Small intestine (tissue), 7 donors: ENCODE measurements at regions not wholly inside any gene's neighbourhood (a gene's known extent, or its start where the extent isn't known, plus 50 kb on each side); places are given as distances from the start of the nearest gene placed in this dataset.

Experiments
- DNase-seq, 2 donors: peaks; one replicate each; pipeline versions ENCODE4 v3.0.0 to v3.0.0-alpha.2; 2013
- FAIRE-seq: peaks from 2 replicates; lab custom pipeline; 2012; peaks lifted over from hg19 to GRCh38; lab: Jason Lieb, UNC
- H3K27ac ChIP-seq, 3 donors: one replicate each; pipeline ENCODE4 v1.5.1; 2013; ENCODE audit warnings: low read length in 2 of 3, mild to moderate bottlenecking in 2 of 3, control low read depth in 1 of 3, inconsistent platforms in 1 of 3, low read depth in 1 of 3, moderate library complexity in 1 of 3
- H3K27me3 ChIP-seq, 3 donors: one replicate each; pipeline ENCODE4 v1.6.1; 2013; ENCODE audit warnings: low read length in 3 of 3, inconsistent platforms in 1 of 3; ENCODE audit not compliant: control insufficient read depth in 3 of 3, insufficient read depth in 3 of 3
- H3K36me3 ChIP-seq, 3 donors: one replicate each; pipeline ENCODE4 v1.6.1; 2013; ENCODE audit warnings: low read length in 3 of 3, inconsistent platforms in 1 of 3, low read depth in 1 of 3, mild to moderate bottlenecking in 1 of 3, moderate library complexity in 1 of 3; ENCODE audit not compliant: control insufficient read depth in 3 of 3, insufficient read depth in 2 of 3
- H3K4me1 ChIP-seq, 3 donors: one replicate each; pipeline ENCODE4 v1.6.1; 2013; ENCODE audit warnings: low read length in 2 of 3, inconsistent platforms in 1 of 3, low read depth in 1 of 3, mild to moderate bottlenecking in 1 of 3, moderate library complexity in 1 of 3; ENCODE audit not compliant: control insufficient read depth in 3 of 3, insufficient read depth in 2 of 3
- H3K4me3 ChIP-seq, 3 donors: one replicate each; pipeline ENCODE4 v1.5.1; 2013; ENCODE audit warnings: low read length in 3 of 3, control low read depth in 1 of 3, inconsistent platforms in 1 of 3, low read depth in 1 of 3, mild to moderate bottlenecking in 1 of 3, moderate library complexity in 1 of 3
- H3K9me3 ChIP-seq, 2 donors: one replicate each; pipeline ENCODE4 v1.6.1; 2013; ENCODE audit warnings: low read depth in 1 of 2, low read length in 1 of 2; ENCODE audit not compliant: control insufficient read depth in 2 of 2, insufficient read depth in 1 of 2
- WGBS, 3 donors: extraction: QIAGEN DNeasy Blood & Tissue Kit; methylation state at CpG; one replicate each; pipeline ENCODE4 v1.1.7; 2013; 5-methylcytosine and 5-hydroxymethylcytosine counted together
- donor health status: healthy with polysubstance abuse.
- donor health status: control.
- donor health status: control.
- donor health status: Bipolar disorder and iron deficiency.
- donor health status: healthy.

GRCh38 chr18:3350021-3350420, 88.1 kb downstream of the MYL12B start:
- whole genome bisulfite sequencing, 3 donors: 87 to 96% (median 94%) methylated on average over 14 of the region's 14 CpGs
- Histone ChIP-seq H3K9me3 (no peaks in the 10 kb centered on the region), H3K36me3 (no peaks in the 10 kb centered on the region), H3K4me1 (no peaks in the 10 kb centered on the region), H3K27me3 (no peaks in the 10 kb centered on the region), H3K4me3 (no peak overlapping the region), H3K27ac (no peak overlapping the region)
- no peak for DNase-seq
- FAIRE-seq: no peak

- Histone ChIP-seq H3K27ac (no peak overlapping the region), H3K4me3 (no peak overlapping the region)
- FAIRE-seq: no peak
Observed at GRCh38 chr18:3350566-3351527, 88.9 kb downstream of the MYL12B start.

GRCh38 chr18:3354506-3354905, 92.6 kb downstream of the MYL12B start:
- Histone ChIP-seq H3K4me1 (no peaks in the 10 kb centered on the region), H3K27me3 (peaks cover 0 to 2% (median 0%) of the 10 kb centered on the region in 3 donors), H3K4me3 (no peak overlapping the region), H3K36me3 (no peaks in the 10 kb centered on the region), H3K9me3 (no peaks in the 10 kb centered on the region), H3K27ac (no peak overlapping the region)
- no peak for DNase-seq
- WGBS, 3 donors: 64 to 79% (median 70%) methylated on average over 4 of the region's 4 CpGs
- FAIRE-seq: no peak

More at GRCh38 chr18:3350566-3351527, 88.9 kb downstream of the MYL12B start:
- Histone ChIP-seq H3K9me3 (no peaks in the 10 kb centered on the region), H3K36me3 (no peaks in the 10 kb centered on the region), H3K27me3 (no peaks in the 10 kb centered on the region), H3K4me1 (no peaks in the 10 kb centered on the region)
- 48 to 69% (median 52%) methylated on average over 11 of the region's 11 CpGs for WGBS, 3 donors
- peak in 1 of 2 donors; percentile 6 for DNase-seq

GRCh38 chr18:3356614-3357013, 93.4 kb upstream of the TGIF1 start:
- 71 to 76% (median 72%) methylated on average over 4 of the region's 4 CpGs for WGBS, 3 donors
- no peak for DNase-seq

GRCh38 chr18:3357516-3357915, 92.5 kb upstream of the TGIF1 start:
- FAIRE-seq (no peak), DNase-seq (no peak)
- Histone ChIP-seq H3K27me3 (peaks cover 0 to 2% (median 0%) of the 10 kb centered on the region in 3 donors), H3K4me3 (no peak overlapping the region), H3K27ac (no peak overlapping the region), H3K9me3 (peaks cover 0 to 4% of the 10 kb centered on the region in 2 donors), H3K4me1 (no peaks in the 10 kb centered on the region), H3K36me3 (no peaks in the 10 kb centered on the region)
- WGBS, 3 donors: 87 to 90% (median 89%) methylated on average over 5 of the region's 5 CpGs

More at GRCh38 chr18:3356614-3357013, 93.4 kb upstream of the TGIF1 start:
- H3K4me1 ChIP-seq: no peaks in the 10 kb centered on the region
- peaks cover 0 to 2% (median 0%) of the 10 kb centered on the region in 3 donors for H3K27me3 ChIP-seq
- H3K9me3 ChIP-seq: peaks cover 0 to 4% of the 10 kb centered on the region in 2 donors
- no peak overlapping the region for H3K27ac ChIP-seq
- H3K36me3 ChIP-seq: no peaks in the 10 kb centered on the region
- H3K4me3 ChIP-seq: no peak overlapping the region
- FAIRE-seq: no peak

- Histone ChIP-seq H3K9me3 (peaks cover 0 to 4% of the 10 kb centered on the region in 2 donors), H3K4me1 (no peaks in the 10 kb centered on the region), H3K36me3 (no peaks in the 10 kb centered on the region), H3K27ac (no peak overlapping the region), H3K27me3 (peaks cover 0 to 2% (median 0%) of the 10 kb centered on the region in 3 donors), H3K4me3 (no peak overlapping the region)
- WGBS, 3 donors: 86 to 88% (median 87%) methylated on average over 6 of the region's 6 CpGs
- DNase-seq (no peak), FAIRE-seq (no peak)
Observed at GRCh38 chr18:3358310-3358709, 91.7 kb upstream of the TGIF1 start.

- Histone ChIP-seq H3K4me1 (no peaks in the 10 kb centered on the region), H3K9me3 (peaks cover 0 to 4% of the 10 kb centered on the region in 2 donors), H3K27me3 (peaks cover 0 to 2% (median 0%) of the 10 kb centered on the region in 3 donors), H3K27ac (no peak overlapping the region), H3K36me3 (no peaks in the 10 kb centered on the region), H3K4me3 (no peak overlapping the region)
- FAIRE-seq: no peak
- WGBS, 3 donors: 88 to 92% (median 91%) methylated on average over 15 of the region's 15 CpGs
- DNase-seq: no peak
Observed at GRCh38 chr18:3360211-3360610, 89.8 kb upstream of the TGIF1 start.

- no peak for FAIRE-seq
- 80 to 86% (median 81%) methylated on average over 5 of the region's 5 CpGs for WGBS, 3 donors
Observed at GRCh38 chr18:3367491-3368091, 82.4 kb upstream of the TGIF1 start.

More at GRCh38 chr18:3367491-3368091, 82.4 kb upstream of the TGIF1 start:
- no peaks in the 10 kb centered on the region for H3K4me1 ChIP-seq
- no peaks in the 10 kb centered on the region for H3K36me3 ChIP-seq
- H3K27me3 ChIP-seq: no peaks in the 10 kb centered on the region
- no peak for DNase-seq
- no peak overlapping the region for H3K4me3 ChIP-seq
- no peak overlapping the region for H3K27ac ChIP-seq
- no peaks in the 10 kb centered on the region for H3K9me3 ChIP-seq
